Epithelial cell of esophagus (primary cell): ENCODE measurements at regions not wholly inside any gene's neighbourhood (a gene's known extent, or its start where the extent isn't known, plus 50 kb on each side); places are given as distances from the start of the nearest gene placed in this dataset.

Source experiments
- DNase-seq: peaks from one replicate; pipeline ENCODE4 v3.0.0; 2010; ENCODE audit warnings: low read depth
- H3K4me3 ChIP-seq: 2 replicates; pipeline ENCODE4 v1.5.1; 2011; ENCODE audit warnings: mild to moderate bottlenecking, low read length, control low read depth
- TF ChIP-seq, protein P1 (sequence below): IDR thresholded peaks from 2 replicates; pipeline ENCODE4 v1.5.1; 2011; ENCODE audit warnings: low read depth, mild to moderate bottlenecking, low read length, control low read depth, inconsistent platforms; ENCODE audit not compliant: insufficient read depth; ENCODE audit errors: missing control alignments

DNA sequence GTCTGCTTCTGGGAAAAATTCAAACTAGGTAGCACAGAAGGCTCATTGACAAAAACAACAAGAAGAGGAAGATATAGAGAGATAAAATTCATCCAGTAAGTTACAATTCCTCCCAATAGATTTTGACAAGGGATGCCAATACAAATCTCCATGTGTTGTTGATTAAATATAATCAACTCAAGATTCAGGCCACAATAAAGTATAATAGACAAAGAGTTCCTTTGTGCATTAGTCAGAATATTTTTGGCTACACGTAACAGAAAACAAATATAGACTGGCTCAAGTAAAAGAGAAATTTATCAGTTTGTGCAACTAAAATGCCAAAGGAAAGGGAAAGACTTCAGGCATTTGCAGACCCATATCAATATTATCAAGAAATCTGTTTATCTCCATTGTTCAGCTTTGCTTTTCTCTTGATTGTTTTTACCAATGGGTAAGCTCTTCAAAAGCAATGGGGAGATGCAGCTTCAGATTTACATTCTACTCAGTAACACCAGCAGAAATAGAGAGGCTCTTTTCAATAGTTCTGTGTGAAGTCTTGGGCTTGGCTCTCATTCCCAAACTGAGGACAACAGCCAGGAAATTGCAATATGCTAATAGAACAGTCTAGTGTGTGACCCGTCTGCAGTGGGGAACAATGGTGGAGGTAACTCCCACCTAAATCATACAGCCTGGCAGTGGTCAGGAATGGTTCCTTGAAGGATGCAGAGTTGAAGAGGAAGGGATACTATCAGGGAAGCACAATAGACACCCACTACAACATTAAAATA is 77.6 kb upstream of the PROK2 start:
- DNase-seq, result no peak
- TF ChIP-seq, protein P1, sequence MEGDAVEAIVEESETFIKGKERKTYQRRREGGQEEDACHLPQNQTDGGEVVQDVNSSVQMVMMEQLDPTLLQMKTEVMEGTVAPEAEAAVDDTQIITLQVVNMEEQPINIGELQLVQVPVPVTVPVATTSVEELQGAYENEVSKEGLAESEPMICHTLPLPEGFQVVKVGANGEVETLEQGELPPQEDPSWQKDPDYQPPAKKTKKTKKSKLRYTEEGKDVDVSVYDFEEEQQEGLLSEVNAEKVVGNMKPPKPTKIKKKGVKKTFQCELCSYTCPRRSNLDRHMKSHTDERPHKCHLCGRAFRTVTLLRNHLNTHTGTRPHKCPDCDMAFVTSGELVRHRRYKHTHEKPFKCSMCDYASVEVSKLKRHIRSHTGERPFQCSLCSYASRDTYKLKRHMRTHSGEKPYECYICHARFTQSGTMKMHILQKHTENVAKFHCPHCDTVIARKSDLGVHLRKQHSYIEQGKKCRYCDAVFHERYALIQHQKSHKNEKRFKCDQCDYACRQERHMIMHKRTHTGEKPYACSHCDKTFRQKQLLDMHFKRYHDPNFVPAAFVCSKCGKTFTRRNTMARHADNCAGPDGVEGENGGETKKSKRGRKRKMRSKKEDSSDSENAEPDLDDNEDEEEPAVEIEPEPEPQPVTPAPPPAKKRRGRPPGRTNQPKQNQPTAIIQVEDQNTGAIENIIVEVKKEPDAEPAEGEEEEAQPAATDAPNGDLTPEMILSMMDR, result no peak
- H3K4me3 ChIP-seq, result no peak overlapping the region

DNA sequence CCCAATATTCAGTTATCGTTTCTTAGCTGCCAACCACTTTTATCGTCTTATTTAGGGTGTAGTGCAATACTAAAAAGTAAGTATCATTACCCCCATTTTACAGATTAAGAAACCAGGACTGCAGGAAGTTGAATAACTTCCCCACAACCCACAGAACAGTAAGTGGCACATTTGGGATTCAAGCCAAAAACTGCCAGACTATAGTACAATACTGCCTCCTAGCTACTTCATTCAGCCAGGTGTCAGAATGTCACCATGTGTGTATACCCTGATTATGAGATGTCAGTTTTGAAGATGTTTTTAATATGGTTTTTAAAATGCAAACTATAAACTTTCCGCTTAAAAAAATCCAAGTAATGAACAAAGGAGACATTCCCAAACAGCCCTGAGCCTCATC is 74.2 kb upstream of the PROK2 start:
- DNase-seq, result peak; percentile 58
- TF ChIP-seq, protein P1, result peak; percentile 50
- H3K4me3 ChIP-seq, result no peak overlapping the region

DNA sequence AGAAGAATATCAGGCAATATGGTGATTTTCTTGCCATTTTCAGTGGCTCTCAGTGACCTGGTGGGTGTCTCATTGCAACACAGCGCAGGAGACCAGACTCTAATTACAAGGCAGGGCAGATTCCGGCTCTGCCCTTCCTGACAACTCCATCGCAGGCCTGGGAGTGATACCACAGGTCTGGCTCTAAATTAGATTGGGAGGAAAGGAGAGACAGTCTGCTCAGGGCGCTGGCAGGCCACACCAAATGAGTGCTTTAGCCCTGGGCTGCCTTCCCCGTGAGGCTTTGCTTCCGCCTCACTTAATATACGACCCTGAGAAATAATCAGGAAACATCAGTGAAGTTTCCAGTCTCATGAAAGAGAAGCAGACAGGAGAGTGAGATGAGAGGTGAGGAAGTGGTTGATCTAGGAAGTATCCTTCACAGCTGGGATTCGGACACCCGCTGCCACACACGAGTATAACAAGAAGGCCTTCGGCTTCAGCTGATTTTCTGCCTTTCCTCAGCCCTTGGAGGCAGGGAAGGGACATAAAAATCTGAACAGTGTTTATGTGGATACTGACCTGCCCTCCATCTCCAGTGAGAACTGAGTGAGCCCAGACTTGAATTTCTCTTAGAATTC is 73.7 kb upstream of the PROK2 start:
- TF ChIP-seq, protein P1, result no peak
- DNase-seq, result no peak

DNA sequence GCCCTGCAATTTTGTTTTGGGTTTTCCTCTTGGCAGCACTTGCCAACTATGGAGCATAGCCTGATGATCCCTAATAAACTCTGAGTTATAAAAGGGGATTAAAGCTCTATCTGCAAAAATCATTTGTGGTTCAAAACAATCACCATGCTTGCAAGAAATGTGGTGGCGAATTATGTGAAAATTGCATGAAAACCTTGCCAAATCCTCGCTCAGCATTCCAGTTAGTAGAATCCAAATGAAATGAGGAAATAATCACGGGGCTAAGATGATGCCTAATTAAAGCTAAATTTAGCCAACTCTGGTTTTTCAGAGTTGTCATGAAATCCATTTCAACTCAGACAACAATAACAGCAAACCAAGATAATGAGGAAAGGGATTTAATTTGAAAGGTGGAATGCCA is 73.0 kb upstream of the PROK2 start:
- no peak overlapping the region for H3K4me3 ChIP-seq
- DNase-seq, result no peak
- TF ChIP-seq, protein P1, result no peak

More for the DNA sequence above, 73.7 kb upstream of the PROK2 start:
- no peak overlapping the region for H3K4me3 ChIP-seq

DNA sequence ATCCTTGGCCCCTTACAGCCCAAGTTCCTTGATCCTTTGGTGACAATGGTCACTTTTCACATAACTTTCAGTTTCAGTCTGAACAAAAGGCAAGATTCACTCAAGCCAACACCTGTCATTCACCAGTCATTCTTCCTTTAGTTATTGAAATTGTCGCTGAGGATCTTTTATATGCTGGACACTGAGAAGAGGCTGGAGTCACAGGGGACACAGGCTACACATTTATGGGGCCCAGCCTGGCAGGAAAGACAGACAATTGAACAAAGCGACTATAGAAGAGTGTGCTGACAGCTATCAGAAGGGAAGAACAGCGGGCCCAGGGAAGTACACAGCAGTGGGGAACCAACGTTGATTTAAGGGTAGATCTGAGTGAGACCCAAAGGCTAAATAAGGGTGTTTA is 69.8 kb upstream of the PROK2 start:
- H3K4me3 ChIP-seq, result no peak overlapping the region
- no peak for DNase-seq
- TF ChIP-seq, protein P1, result no peak

DNA sequence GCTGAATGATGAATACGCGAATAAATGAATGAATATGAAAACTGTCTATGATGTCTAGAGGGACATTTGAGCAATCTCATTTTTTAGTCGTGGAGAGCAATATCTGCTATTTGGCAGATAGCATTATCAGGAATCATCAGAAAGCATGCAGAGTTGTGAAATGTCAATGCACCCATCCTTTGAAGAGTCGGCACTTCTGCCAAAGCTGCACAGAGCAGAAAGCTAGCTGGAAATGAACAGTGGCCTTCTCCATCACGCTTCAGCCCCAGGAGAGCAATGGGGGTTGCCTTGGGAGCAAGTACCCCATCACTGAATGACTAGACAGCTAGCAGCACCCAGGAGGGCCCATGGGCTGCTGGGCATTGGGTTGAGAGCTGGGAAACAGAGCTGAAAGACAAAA is 69.1 kb upstream of the PROK2 start:
- TF ChIP-seq, protein P1, result no peak
- H3K4me3 ChIP-seq, result no peak overlapping the region
- DNase-seq, result no peak
